Neural progenitor cell (in vitro differentiated cells): ENCODE measurements at regions not wholly inside any gene's neighbourhood (a gene's known extent, or its start where the extent isn't known, plus 50 kb on each side); places are given as distances from the start of the nearest gene placed in this dataset.

Experiments
- DNase-seq: peaks from one replicate; pipeline ENCODE4 v3.0.0-alpha.2; 2016; ENCODE audit warnings: low spot score
- H2AFZ ChIP-seq: fragments of 200-600 bp; sonication (generic); replicated peaks from 2 replicates; pipeline ENCODE4 v1.6.1; 2016; ENCODE audit warnings: antibody characterized with exemption
- H3F3A ChIP-seq: fragments of 200-600 bp; sonication (generic); 2 replicates; pipeline ENCODE4 v1.6.1; 2016; ENCODE audit warnings: antibody characterized with exemption, low read depth
- H3K27ac ChIP-seq: fragments of 200-600 bp; sonication (generic); 2 replicates; pipeline ENCODE4 v1.5.1; 2016; ENCODE audit warnings: mild to moderate bottlenecking
- H3K27me3 ChIP-seq: fragments of 200-600 bp; sonication (generic); 2 replicates; pipeline ENCODE4 v1.6.1; 2016; ENCODE audit warnings: mild to moderate bottlenecking, moderate library complexity
- H3K36me3 ChIP-seq: fragments of 200-600 bp; sonication (generic); 2 replicates; pipeline ENCODE4 v1.5.1; 2016
- H3K4me1 ChIP-seq: fragments of 200-600 bp; sonication (generic); 2 replicates; pipeline ENCODE4 v1.6.1; 2016; ENCODE audit warnings: mixed run types
- H3K4me2 ChIP-seq: fragments of 200-600 bp; sonication (generic); 2 replicates; pipeline ENCODE4 v1.6.1; 2016
- H3K4me3 ChIP-seq: fragments of 200-600 bp; sonication (generic); 2 replicates; pipeline ENCODE4 v1.5.1; 2016
- H3K79me2 ChIP-seq: fragments of 200-600 bp; sonication (generic); 2 replicates; pipeline ENCODE4 v1.6.1; 2016; ENCODE audit warnings: low read depth
- H3K9ac ChIP-seq: fragments of 200-600 bp; sonication (generic); 2 replicates; pipeline ENCODE4 v1.6.1; 2016
- H3K9me3 ChIP-seq: fragments of 200-600 bp; sonication (generic); 2 replicates; pipeline ENCODE4 v1.5.1; 2016; ENCODE audit warnings: low read depth
- H4K20me1 ChIP-seq: fragments of 200-600 bp; sonication (generic); 2 replicates; pipeline ENCODE4 v1.6.1; 2016; ENCODE audit warnings: low read depth
- H3K27ac Mint-ChIP-seq: 3 replicates; pipeline ENCODE4 v1.8.0; 2021; ENCODE audit warnings: mixed read lengths
- H3K27me3 Mint-ChIP-seq: 2 replicates; pipeline ENCODE4 v1.8.0; 2022; ENCODE audit warnings: low read depth, mild to moderate bottlenecking, inconsistent platforms, moderate library complexity, mixed read lengths; ENCODE audit not compliant: insufficient read depth
- H3K36me3 Mint-ChIP-seq: 3 replicates; pipeline ENCODE4 v1.8.0; 2021; ENCODE audit warnings: mixed read lengths
- H3K4me1 Mint-ChIP-seq: 3 replicates; pipeline ENCODE4 v1.8.0; 2021; ENCODE audit warnings: mixed read lengths
- H3K4me3 Mint-ChIP-seq: 3 replicates; pipeline ENCODE4 v1.8.0; 2021; ENCODE audit warnings: mild to moderate bottlenecking, moderate library complexity, mixed read lengths
- H3K9me3 Mint-ChIP-seq: 3 replicates; pipeline ENCODE4 v1.8.0; 2020; ENCODE audit warnings: mixed read lengths
- EZH2 ChIP-seq: fragments of 200-600 bp; sonication (generic); IDR thresholded peaks from 2 replicates; pipeline ENCODE4 v1.6.1; 2017; ENCODE audit warnings: antibody characterized with exemption, mild to moderate bottlenecking, moderate library complexity
- EZH2phosphoT487 ChIP-seq: fragments of 200-600 bp; sonication (generic); IDR thresholded peaks from 2 replicates; pipeline ENCODE4 v1.6.1; 2017; ENCODE audit warnings: antibody characterized with exemption
- TF ChIP-seq, protein P1 (sequence below): fragments of 200-600 bp; sonication (generic); IDR thresholded peaks from 2 replicates; pipeline ENCODE4 v1.5.1; 2017; ENCODE audit warnings: antibody characterized with exemption, mild to moderate bottlenecking

DNA sequence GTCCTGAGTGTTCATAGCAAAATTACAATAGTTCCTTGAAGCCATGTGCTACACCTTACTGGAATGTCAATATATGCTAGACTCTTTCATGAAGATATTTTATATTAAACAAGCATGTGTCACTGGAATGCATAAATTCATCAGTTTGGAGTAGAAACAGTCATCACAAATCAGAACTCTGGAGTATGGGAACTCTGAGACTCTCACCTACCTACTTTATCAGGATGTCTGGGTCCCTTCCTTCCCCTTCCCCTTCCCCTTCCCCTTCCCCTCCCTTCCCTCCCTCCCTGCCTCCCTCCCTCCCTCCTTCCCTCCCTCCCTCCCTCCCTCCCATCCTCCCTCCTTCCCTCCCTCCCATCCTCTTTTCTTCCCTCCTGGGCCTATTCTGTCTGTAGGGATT is 144.7 kb upstream of the PEX5L start:
- H3K79me2 ChIP-seq, result no peaks in the 10 kb centered on the region
- Mint-ChIP-seq H3K4me1 (peaks cover 9% of the 10 kb centered on the region), H3K27me3 (peaks cover 2% of the 10 kb centered on the region), H3K36me3 (no peaks in the 10 kb centered on the region), H3K4me3 (no peak overlapping the region), H3K9me3 (no peaks in the 10 kb centered on the region), H3K27ac (no peak overlapping the region)
- no peaks in the 10 kb centered on the region for H3K36me3 ChIP-seq
- H3K9ac ChIP-seq, result no peak overlapping the region
- DNase-seq, result no peak
- no peak overlapping the region for H3K27ac ChIP-seq
- no peak overlapping the region for H3K4me2 ChIP-seq
- H3F3A ChIP-seq, result no peaks in the 10 kb centered on the region
- H3K4me3 ChIP-seq, result no peak overlapping the region
- no peaks in the 10 kb centered on the region for H3K9me3 ChIP-seq
- H2AFZ ChIP-seq, result no peak overlapping the region
- H3K27me3 ChIP-seq, result no peaks in the 10 kb centered on the region
- no peak for TF ChIP-seq EZH2phosphoT487
- TF ChIP-seq, protein P1, sequence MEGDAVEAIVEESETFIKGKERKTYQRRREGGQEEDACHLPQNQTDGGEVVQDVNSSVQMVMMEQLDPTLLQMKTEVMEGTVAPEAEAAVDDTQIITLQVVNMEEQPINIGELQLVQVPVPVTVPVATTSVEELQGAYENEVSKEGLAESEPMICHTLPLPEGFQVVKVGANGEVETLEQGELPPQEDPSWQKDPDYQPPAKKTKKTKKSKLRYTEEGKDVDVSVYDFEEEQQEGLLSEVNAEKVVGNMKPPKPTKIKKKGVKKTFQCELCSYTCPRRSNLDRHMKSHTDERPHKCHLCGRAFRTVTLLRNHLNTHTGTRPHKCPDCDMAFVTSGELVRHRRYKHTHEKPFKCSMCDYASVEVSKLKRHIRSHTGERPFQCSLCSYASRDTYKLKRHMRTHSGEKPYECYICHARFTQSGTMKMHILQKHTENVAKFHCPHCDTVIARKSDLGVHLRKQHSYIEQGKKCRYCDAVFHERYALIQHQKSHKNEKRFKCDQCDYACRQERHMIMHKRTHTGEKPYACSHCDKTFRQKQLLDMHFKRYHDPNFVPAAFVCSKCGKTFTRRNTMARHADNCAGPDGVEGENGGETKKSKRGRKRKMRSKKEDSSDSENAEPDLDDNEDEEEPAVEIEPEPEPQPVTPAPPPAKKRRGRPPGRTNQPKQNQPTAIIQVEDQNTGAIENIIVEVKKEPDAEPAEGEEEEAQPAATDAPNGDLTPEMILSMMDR, result no peak
- peaks cover 16% of the 10 kb centered on the region for H3K4me1 ChIP-seq
- no peaks in the 10 kb centered on the region for H4K20me1 ChIP-seq

DNA sequence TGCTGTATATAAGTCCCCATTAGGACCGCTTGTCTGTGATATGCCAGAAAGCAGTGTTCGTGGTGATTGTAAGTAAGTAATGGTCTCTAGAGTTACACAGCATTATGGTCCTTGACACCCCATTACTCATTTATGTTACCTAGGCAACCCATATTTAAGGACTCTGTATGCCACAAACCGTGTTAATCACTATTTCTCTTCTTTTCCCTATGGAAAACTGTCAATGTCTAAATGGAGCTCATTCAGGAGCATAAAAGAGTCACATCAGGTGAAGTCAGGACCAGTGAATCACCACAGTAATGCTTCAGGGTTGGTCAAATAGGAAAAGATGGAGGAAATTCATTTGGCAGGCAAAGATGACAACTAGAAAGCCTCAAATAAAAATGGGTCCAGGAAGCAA is 146.6 kb upstream of the PEX5L start:
- H3K27ac ChIP-seq, result no peak overlapping the region
- Mint-ChIP-seq H3K9me3 (no peaks in the 10 kb centered on the region), H3K4me1 (peaks cover 9% of the 10 kb centered on the region), H3K27ac (no peak overlapping the region), H3K36me3 (no peaks in the 10 kb centered on the region), H3K4me3 (no peak overlapping the region), H3K27me3 (peaks cover 2% of the 10 kb centered on the region)
- H3K9me3 ChIP-seq, result no peaks in the 10 kb centered on the region
- TF ChIP-seq, protein P1, result no peak
- TF ChIP-seq EZH2phosphoT487, result no peak
- no peak for TF ChIP-seq EZH2
- H3K4me3 ChIP-seq, result no peak overlapping the region
- peaks cover 16% of the 10 kb centered on the region for H3K4me1 ChIP-seq
- no peak overlapping the region for H2AFZ ChIP-seq
- no peaks in the 10 kb centered on the region for H3K36me3 ChIP-seq
- H3F3A ChIP-seq, result no peaks in the 10 kb centered on the region
- no peaks in the 10 kb centered on the region for H3K79me2 ChIP-seq
- no peak for DNase-seq
- no peak overlapping the region for H3K4me2 ChIP-seq
- no peaks in the 10 kb centered on the region for H3K27me3 ChIP-seq
- H3K9ac ChIP-seq, result no peak overlapping the region
- H4K20me1 ChIP-seq, result no peaks in the 10 kb centered on the region

DNA sequence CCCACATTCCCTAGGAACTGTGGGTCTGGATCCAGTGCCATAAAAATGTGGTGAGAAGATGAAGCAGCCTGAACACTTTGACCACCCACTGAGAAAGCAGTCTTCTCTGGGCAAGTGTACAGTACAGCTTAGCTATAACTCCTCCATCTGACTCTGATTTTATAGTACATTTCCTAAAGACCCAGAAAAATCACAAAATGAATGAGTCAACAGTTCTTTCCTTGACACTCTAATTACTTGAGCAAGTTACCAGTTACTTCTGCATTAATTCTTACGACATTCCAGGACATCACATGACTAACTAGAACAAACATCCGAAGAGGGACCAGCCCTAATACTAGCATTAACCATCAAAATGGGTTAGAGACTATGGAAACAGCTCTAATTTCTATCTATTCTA is 148.1 kb upstream of the PEX5L start:
- DNase-seq, result no peak
- H3K27ac Mint-ChIP-seq, result no peak overlapping the region
- H3K27me3 Mint-ChIP-seq, result peaks cover 2% of the 10 kb centered on the region
- no peaks in the 10 kb centered on the region for H3K27me3 ChIP-seq
- no peaks in the 10 kb centered on the region for H4K20me1 ChIP-seq
- H2AFZ ChIP-seq, result no peak overlapping the region
- no peaks in the 10 kb centered on the region for H3K9me3 Mint-ChIP-seq
- H3K4me1 ChIP-seq, result peaks cover 7% of the 10 kb centered on the region
- TF ChIP-seq EZH2phosphoT487 (no peak), EZH2 (no peak)
- TF ChIP-seq, protein P1, result no peak
- H3K9ac ChIP-seq, result no peak overlapping the region
- no peaks in the 10 kb centered on the region for H3K9me3 ChIP-seq
- H3K4me2 ChIP-seq, result no peak overlapping the region
- no peak overlapping the region for H3K4me3 Mint-ChIP-seq
- no peaks in the 10 kb centered on the region for H3K79me2 ChIP-seq
- H3K4me1 Mint-ChIP-seq, result peaks cover 4% of the 10 kb centered on the region
- no peaks in the 10 kb centered on the region for H3F3A ChIP-seq
- H3K36me3 Mint-ChIP-seq, result no peaks in the 10 kb centered on the region
- H3K27ac ChIP-seq, result no peak overlapping the region
- no peaks in the 10 kb centered on the region for H3K36me3 ChIP-seq
- no peak overlapping the region for H3K4me3 ChIP-seq

DNA sequence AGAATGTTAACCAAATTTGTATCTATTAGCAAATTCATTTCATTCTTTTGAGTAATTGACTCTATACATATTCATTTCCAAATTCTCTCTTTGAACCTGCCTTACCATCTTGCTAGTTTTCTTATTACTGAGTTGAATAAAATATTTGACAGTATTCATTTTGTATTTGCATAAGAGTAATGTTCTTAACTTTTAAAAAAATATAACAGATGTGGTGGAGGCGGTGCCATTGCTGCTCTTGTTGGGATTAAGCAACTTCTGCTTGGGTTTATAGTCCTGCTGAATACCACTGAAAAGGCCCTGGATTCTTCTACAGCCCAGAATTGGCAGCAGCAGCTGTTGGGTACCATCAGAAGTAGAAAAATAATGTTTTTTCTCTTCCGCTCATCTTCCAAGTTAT is 148.9 kb upstream of the PEX5L start:
- Histone ChIP-seq H3K9ac (no peak overlapping the region), H3K27ac (no peak overlapping the region)
- H3K27me3 Mint-ChIP-seq, result peaks cover 1% of the 10 kb centered on the region

More for the DNA sequence above, 148.9 kb upstream of the PEX5L start:
- H3K27me3 ChIP-seq, result no peaks in the 10 kb centered on the region
- Mint-ChIP-seq H3K9me3 (no peaks in the 10 kb centered on the region), H3K4me3 (no peak overlapping the region), H3K36me3 (no peaks in the 10 kb centered on the region), H3K4me1 (no peaks in the 10 kb centered on the region), H3K27ac (no peak overlapping the region)
- H4K20me1 ChIP-seq, result no peaks in the 10 kb centered on the region
- H3K9me3 ChIP-seq, result no peaks in the 10 kb centered on the region
- H3K4me2 ChIP-seq, result no peak overlapping the region
- no peaks in the 10 kb centered on the region for H3F3A ChIP-seq
- H3K4me3 ChIP-seq, result no peak overlapping the region
- no peaks in the 10 kb centered on the region for H3K4me1 ChIP-seq
- H3K79me2 ChIP-seq, result no peaks in the 10 kb centered on the region
- no peaks in the 10 kb centered on the region for H3K36me3 ChIP-seq
- no peak overlapping the region for H2AFZ ChIP-seq
- TF ChIP-seq EZH2phosphoT487 (no peak), EZH2 (no peak)
- TF ChIP-seq, protein P1, result no peak
- DNase-seq, result no peak
